Mesenchymal stem cell (in vitro differentiated cells and primary cell): ENCODE measurements at regions not wholly inside any gene's neighbourhood (a gene's known extent, or its start where the extent isn't known, plus 50 kb on each side); places are given as distances from the start of the nearest gene placed in this dataset.

Experiments
- DNase-seq: peaks from one replicate; pipeline ENCODE4 v3.0.0-alpha.2; 2013
- H2AFZ ChIP-seq: one replicate; pipeline ENCODE4 v1.6.1; 2013; ENCODE audit warnings: low read depth, mild to moderate bottlenecking, control low read depth, inconsistent platforms, low read length, moderate library complexity
- H2AK5ac ChIP-seq: 2 replicates; pipeline ENCODE4 v1.6.1; 2013; ENCODE audit warnings: low read length, moderate library complexity, mild to moderate bottlenecking, inconsistent platforms; ENCODE audit not compliant: severe bottlenecking
- H2BK120ac ChIP-seq: one replicate; pipeline ENCODE4 v1.6.1; 2013; ENCODE audit warnings: low read depth, mild to moderate bottlenecking, inconsistent platforms, low read length, moderate library complexity
- H2BK12ac ChIP-seq, 2 experiments: one replicate each; pipeline ENCODE4 v1.6.1; 2013; ENCODE audit warnings: inconsistent platforms in 2 of 2, low read length in 2 of 2, mild to moderate bottlenecking in 2 of 2, moderate library complexity in 2 of 2, control low read depth in 1 of 2
- H2BK15ac ChIP-seq: one replicate; pipeline ENCODE4 v1.6.1; 2013; ENCODE audit warnings: mild to moderate bottlenecking, low read depth, inconsistent platforms; ENCODE audit not compliant: poor library complexity, severe bottlenecking
- H2BK5ac ChIP-seq: 2 replicates; pipeline ENCODE4 v1.6.1; 2013; ENCODE audit warnings: low read depth, mild to moderate bottlenecking, low read length, control low read depth, inconsistent platforms; ENCODE audit not compliant: poor library complexity, severe bottlenecking
- H3K14ac ChIP-seq, 2 experiments: one replicate each; pipeline ENCODE4 v1.6.1; 2013; ENCODE audit warnings: inconsistent platforms in 2 of 2, low read length in 2 of 2, control low read depth in 1 of 2, mild to moderate bottlenecking in 1 of 2, moderate library complexity in 1 of 2
- H3K18ac ChIP-seq, 2 experiments: one replicate each; pipeline ENCODE4 v1.6.1; 2013; ENCODE audit warnings: inconsistent platforms in 2 of 2, low read length in 2 of 2, control low read depth in 1 of 2, low read depth in 1 of 2, mild to moderate bottlenecking in 1 of 2
- H3K23ac ChIP-seq, 2 experiments: one replicate each; pipeline ENCODE4 v1.6.1; 2013; ENCODE audit warnings: inconsistent platforms in 2 of 2, low read length in 2 of 2, mild to moderate bottlenecking in 2 of 2, moderate library complexity in 2 of 2, control low read depth in 1 of 2
- H3K27ac ChIP-seq: 2 replicates; pipeline ENCODE4 v1.5.1; 2013; ENCODE audit warnings: mild to moderate bottlenecking, moderate library complexity, low read length, control low read depth, inconsistent platforms; ENCODE audit not compliant: poor library complexity, severe bottlenecking
- H3K27me3 ChIP-seq, 2 experiments: 2 replicates each; pipeline versions ENCODE4 v1.6.1 to v1.7.0; 2013; ENCODE audit warnings: low read length in 2 of 2, mild to moderate bottlenecking in 2 of 2, moderate library complexity in 2 of 2, control low read depth in 1 of 2, inconsistent platforms in 1 of 2; ENCODE audit not compliant: control insufficient read depth in 1 of 2, insufficient read depth in 1 of 2
- H3K36me3 ChIP-seq, 2 experiments: 2 replicates each; pipeline versions ENCODE4 v1.6.1 to v1.7.0; 2013; ENCODE audit warnings: low read length in 2 of 2, control low read depth in 1 of 2, inconsistent platforms in 1 of 2, low read depth in 1 of 2, mild to moderate bottlenecking in 1 of 2; ENCODE audit not compliant: insufficient read depth in 2 of 2, control insufficient read depth in 1 of 2
- H3K4ac ChIP-seq, 2 experiments: one replicate each; pipeline ENCODE4 v1.6.1; 2013; ENCODE audit warnings: inconsistent platforms in 2 of 2, low read length in 2 of 2, mild to moderate bottlenecking in 2 of 2, moderate library complexity in 2 of 2, control low read depth in 1 of 2, low read depth in 1 of 2
- H3K4me1 ChIP-seq: 2 replicates; pipeline ENCODE4 v1.6.1; 2013; ENCODE audit warnings: low read depth, low read length, control low read depth; ENCODE audit not compliant: control insufficient read depth, insufficient read depth
- H3K4me2 ChIP-seq: 2 replicates; pipeline ENCODE4 v1.6.1; 2013; ENCODE audit warnings: low read length, mild to moderate bottlenecking, inconsistent platforms; ENCODE audit not compliant: poor library complexity, severe bottlenecking
- H3K4me3 ChIP-seq, 2 experiments: 2 replicates each; pipeline versions ENCODE4 v1.5.1 to v1.7.0; 2013; ENCODE audit warnings: low read length in 2 of 2, mild to moderate bottlenecking in 2 of 2, control low read depth in 1 of 2, low read depth in 1 of 2; ENCODE audit not compliant: insufficient read depth in 1 of 2
- H3K79me1 ChIP-seq: replicated peaks from 2 replicates; pipeline ENCODE4 v1.6.1; 2013; ENCODE audit warnings: mild to moderate bottlenecking, control low read depth, low read length, inconsistent platforms; ENCODE audit not compliant: poor library complexity, severe bottlenecking
- H3K9ac ChIP-seq: 2 replicates; pipeline ENCODE4 v1.7.0; 2013; ENCODE audit warnings: mild to moderate bottlenecking, low read length, moderate library complexity
- H3K9me3 ChIP-seq: 2 replicates; pipeline ENCODE4 v1.7.0; 2013; ENCODE audit warnings: mild to moderate bottlenecking, low read length; ENCODE audit not compliant: control insufficient read depth
- H4K8ac ChIP-seq: one replicate; pipeline ENCODE4 v1.6.1; 2013; ENCODE audit warnings: inconsistent platforms, mild to moderate bottlenecking, low read length, moderate library complexity
- H4K91ac ChIP-seq: one replicate; pipeline ENCODE4 v1.6.1; 2013; ENCODE audit warnings: mild to moderate bottlenecking, low read length, inconsistent platforms
- whole genome bisulfite sequencing: methylation state at CpG from one replicate; pipeline ENCODE4 v1.1.7; 2013; ENCODE audit warnings: mixed read lengths; 5-methylcytosine and 5-hydroxymethylcytosine counted together

DNA sequence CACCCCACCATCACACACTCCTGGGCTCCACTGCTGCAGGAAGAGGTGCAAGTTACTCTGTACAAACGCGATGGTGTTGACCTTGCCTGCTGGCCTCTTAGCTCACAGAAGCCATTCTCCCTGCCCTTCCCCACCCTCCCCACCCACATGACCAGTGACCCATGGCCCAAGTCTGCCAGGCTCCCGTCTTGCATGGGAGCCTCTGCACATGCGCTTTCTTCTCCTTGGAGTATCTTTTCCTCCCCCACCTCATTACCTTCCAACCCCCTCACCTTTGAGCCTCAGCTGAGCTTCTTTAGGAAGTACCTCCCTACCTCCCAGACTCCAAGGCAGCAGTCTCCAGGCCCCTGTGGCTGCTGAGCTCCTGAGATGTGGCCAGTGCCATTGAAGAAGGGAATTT, 337.7 kb upstream of the ZNF32 start:
- H3K18ac ChIP-seq: no peak overlapping the region
- H3K4me2 ChIP-seq: no peak overlapping the region
- H3K4me1 ChIP-seq: no peaks in the 10 kb centered on the region
- H3K27me3 ChIP-seq: peaks cover 0 to 3% of the 10 kb centered on the region in 2 experiments
- no peak overlapping the region for H3K27ac ChIP-seq
- WGBS: 95% methylated on average over 4 of the region's 4 CpGs
- H2AFZ ChIP-seq: no peak overlapping the region
- H3K36me3 ChIP-seq: no peaks in the 10 kb centered on the region
- H3K23ac ChIP-seq: no peak overlapping the region
- H3K4ac ChIP-seq: no peak overlapping the region
- H2BK5ac ChIP-seq: no peak overlapping the region
- no peak overlapping the region for H2BK15ac ChIP-seq
- H3K9ac ChIP-seq: no peak overlapping the region
- no peak overlapping the region for H4K8ac ChIP-seq
- H2BK120ac ChIP-seq: no peak overlapping the region
- no peak overlapping the region for H3K4me3 ChIP-seq
- no peak overlapping the region for H4K91ac ChIP-seq
- H3K79me1 ChIP-seq: no peaks in the 10 kb centered on the region
- H3K9me3 ChIP-seq: peaks cover 14% of the 10 kb centered on the region
- DNase-seq: no peak
- no peak overlapping the region for H2BK12ac ChIP-seq
- H2AK5ac ChIP-seq: no peak overlapping the region
- H3K14ac ChIP-seq: no peak overlapping the region

DNA sequence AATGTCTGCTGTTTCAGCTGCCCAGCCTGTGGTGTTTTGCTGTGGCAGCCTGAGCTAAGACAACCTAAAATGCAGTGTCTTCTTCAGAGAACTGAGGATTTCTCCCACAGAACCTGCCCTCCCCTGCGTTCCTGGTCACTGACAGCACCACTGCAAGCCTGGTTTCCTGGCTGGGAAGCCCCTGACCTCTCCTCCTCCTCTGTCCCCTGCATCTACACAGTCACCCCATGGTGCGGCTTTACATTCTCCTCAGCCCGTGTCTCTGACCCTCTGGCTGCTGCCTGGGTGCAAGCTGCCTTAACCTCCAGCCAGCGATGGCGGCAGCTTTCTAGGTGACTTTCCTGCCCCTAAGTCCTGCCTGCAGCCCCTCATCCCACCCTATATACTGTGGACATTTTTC, 337.3 kb upstream of the ZNF32 start:
- Histone ChIP-seq H4K8ac (no peak overlapping the region), H3K4ac (no peak overlapping the region), H2AFZ (no peak overlapping the region), H2AK5ac (no peak overlapping the region), H3K27ac (no peak overlapping the region), H3K4me1 (no peaks in the 10 kb centered on the region), H3K9ac (no peak overlapping the region), H3K4me3 (no peak overlapping the region), H2BK120ac (no peak overlapping the region), H4K91ac (no peak overlapping the region), H3K36me3 (no peaks in the 10 kb centered on the region), H3K18ac (no peak overlapping the region), H3K79me1 (no peaks in the 10 kb centered on the region), H2BK5ac (no peak overlapping the region), H2BK12ac (peak overlapping the region in 1 of 2 experiments; percentile 29), H3K14ac (no peak overlapping the region), H3K27me3 (peaks cover 0 to 3% of the 10 kb centered on the region in 2 experiments), H2BK15ac (no peak overlapping the region), H3K4me2 (no peak overlapping the region), H3K9me3 (peaks cover 14% of the 10 kb centered on the region), H3K23ac (no peak overlapping the region)
- 93% methylated on average over 5 of the region's 5 CpGs for WGBS
- no peak for DNase-seq

DNA sequence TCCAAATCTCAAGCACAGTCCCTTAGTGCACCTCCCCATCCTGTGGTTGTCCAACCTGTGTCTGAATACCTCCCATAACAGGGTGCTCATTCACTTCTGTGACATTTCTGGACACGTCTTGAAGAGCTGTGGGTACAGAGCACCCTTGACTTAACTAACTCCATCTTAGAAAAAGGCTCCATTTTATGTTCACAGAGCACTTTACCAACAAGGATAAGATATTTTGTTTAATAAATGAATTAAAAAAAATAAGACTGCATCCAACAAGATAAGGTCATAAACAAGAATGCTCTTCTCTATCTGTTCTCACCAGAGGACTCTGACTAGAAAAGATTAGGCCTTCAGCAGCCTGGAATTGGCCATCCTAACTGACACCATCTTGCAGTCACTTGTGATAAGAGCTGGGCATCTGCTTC, 335.2 kb upstream of the ZNF32 start:
- Histone ChIP-seq H3K9ac (no peak overlapping the region), H4K8ac (no peak overlapping the region)
- 88% methylated on average over 1 of the region's 1 CpG for WGBS

DNA sequence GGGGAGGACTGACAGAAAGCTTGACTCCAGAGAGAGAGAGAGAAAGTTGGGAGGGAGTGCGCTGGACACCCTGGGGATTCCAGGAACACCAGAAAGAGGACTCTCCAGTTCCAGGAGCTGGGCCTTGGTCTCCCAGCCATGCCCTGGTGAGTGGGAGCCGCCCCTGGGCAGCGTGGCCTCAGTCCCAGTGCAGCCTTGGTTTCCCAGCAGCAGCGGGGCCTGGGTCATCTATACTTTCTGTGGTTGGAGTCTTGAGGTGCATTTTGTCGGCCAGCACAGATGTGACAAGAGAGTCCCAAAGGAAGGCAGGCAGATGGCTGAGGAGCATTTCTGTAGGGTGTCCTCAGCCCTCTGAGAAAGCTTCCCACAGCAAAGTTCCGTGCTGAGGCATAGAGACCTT, 334.7 kb upstream of the ZNF32 start:
- H3K9ac ChIP-seq: no peak overlapping the region
- H3K4me2 ChIP-seq: no peak overlapping the region
- WGBS: 92% methylated on average over 6 of the region's 6 CpGs
- H3K18ac ChIP-seq: no peak overlapping the region
- no peak for DNase-seq
- no peak overlapping the region for H2BK120ac ChIP-seq
- no peak overlapping the region for H2AFZ ChIP-seq
- no peak overlapping the region for H3K27ac ChIP-seq
- no peak overlapping the region for H2AK5ac ChIP-seq
- no peak overlapping the region for H4K91ac ChIP-seq
- no peaks in the 10 kb centered on the region for H3K79me1 ChIP-seq
- H4K8ac ChIP-seq: no peak overlapping the region
- peaks cover 14% of the 10 kb centered on the region for H3K9me3 ChIP-seq
- H3K27me3 ChIP-seq: peaks cover 0 to 3% of the 10 kb centered on the region in 2 experiments
- H3K36me3 ChIP-seq: no peaks in the 10 kb centered on the region
- H3K4me1 ChIP-seq: no peaks in the 10 kb centered on the region
- no peak overlapping the region for H3K14ac ChIP-seq
- peak overlapping the region in 1 of 2 experiments; percentile 32 for H2BK12ac ChIP-seq
- no peak overlapping the region for H2BK5ac ChIP-seq
- no peak overlapping the region for H3K4me3 ChIP-seq
- no peak overlapping the region for H3K4ac ChIP-seq
- no peak overlapping the region for H3K23ac ChIP-seq
- H2BK15ac ChIP-seq: no peak overlapping the region

More for the DNA sequence above, 335.2 kb upstream of the ZNF32 start:
- H3K9me3 ChIP-seq: peaks cover 14% of the 10 kb centered on the region
- no peaks in the 10 kb centered on the region for H3K4me1 ChIP-seq
- H3K4ac ChIP-seq: no peak overlapping the region
- H3K27ac ChIP-seq: no peak overlapping the region
- H2AK5ac ChIP-seq: no peak overlapping the region
- no peak overlapping the region for H3K14ac ChIP-seq
- no peak overlapping the region for H2BK15ac ChIP-seq
- H3K18ac ChIP-seq: no peak overlapping the region
- no peak overlapping the region for H4K91ac ChIP-seq
- H3K23ac ChIP-seq: no peak overlapping the region
- no peak overlapping the region for H2AFZ ChIP-seq
- peaks cover 0 to 3% of the 10 kb centered on the region in 2 experiments for H3K27me3 ChIP-seq
- no peak overlapping the region for H2BK120ac ChIP-seq
- no peak for DNase-seq
- H3K36me3 ChIP-seq: no peaks in the 10 kb centered on the region
- no peaks in the 10 kb centered on the region for H3K79me1 ChIP-seq
- no peak overlapping the region for H3K4me2 ChIP-seq
- H2BK12ac ChIP-seq: no peak overlapping the region
- no peak overlapping the region for H2BK5ac ChIP-seq
- H3K4me3 ChIP-seq: no peak overlapping the region
